ENCODE measurements at regions not wholly inside any gene's neighbourhood (a gene's known extent, or its start where the extent isn't known, plus 50 kb on each side); places are given as distances from the start of the nearest gene placed in this dataset.
"Not testable (repeated sequence)": the region's sequence is repeated elsewhere in the genome, so short reads cannot be mapped to it uniquely, and the experiment has no call there.

GRCh38 chr22:22374163-22374562 is 129.6 kb downstream of the VPREB1 start:
- no peak for DNase-seq

- no peak for DNase-seq
Observed at GRCh38 chr22:22374579-22374978, 130.0 kb downstream of the VPREB1 start.

GRCh38 chr22:22375576-22376351 is 131.2 kb downstream of the VPREB1 start:
- no peak for DNase-seq

GRCh38 chr22:22376352-22376706 is 131.7 kb downstream of the VPREB1 start:
- DNase-seq, result no peak

- not testable (repeated sequence) for DNase-seq
Observed at GRCh38 chr22:22376884-22377283, 131.7 kb downstream of the ZNF280B start.

- DNase-seq, result no peak
Observed at GRCh38 chr22:22377335-22377734, 131.2 kb downstream of the ZNF280B start.

GRCh38 chr22:22378446-22379415 is 129.8 kb downstream of the ZNF280B start:
- no peak for DNase-seq

- DNase-seq, result peak; percentile 68
Observed at GRCh38 chr22:22380098-22381030, 128.2 kb downstream of the ZNF280B start.

- not testable (repeated sequence) for DNase-seq
Observed at GRCh38 chr22:22381292-22381691, 127.2 kb downstream of the ZNF280B start.

- DNase-seq, result no peak
Observed at GRCh38 chr22:22384267-22384666, 124.3 kb downstream of the ZNF280B start.

GRCh38 chr22:22384668-22385244 is 123.8 kb downstream of the ZNF280B start:
- DNase-seq, result no peak

GRCh38 chr22:22386602-22387385 is 121.7 kb downstream of the ZNF280B start:
- DNase-seq, result no peak

- DNase-seq, result no peak
Observed at GRCh38 chr22:22387386-22387736, 121.2 kb downstream of the ZNF280B start.

GRCh38 chr22:22388090-22388489 is 120.5 kb downstream of the ZNF280B start:
- DNase-seq, result no peak

GRCh38 chr22:22388494-22388893 is 120.0 kb downstream of the ZNF280B start:
- DNase-seq, result no peak

GRCh38 chr22:22389467-22389866 is 119.1 kb downstream of the ZNF280B start:
- DNase-seq, result no peak

- DNase-seq, result no peak
Observed at GRCh38 chr22:22390989-22391388, 117.6 kb downstream of the ZNF280B start.

GRCh38 chr22:22391543-22391942 is 117.0 kb downstream of the ZNF280B start:
- DNase-seq, result no peak

- DNase-seq, result no peak
Observed at GRCh38 chr22:22392131-22392530, 116.4 kb downstream of the ZNF280B start.

GRCh38 chr22:22394591-22394990 is 114.0 kb downstream of the ZNF280B start:
- peak; percentile 43 for DNase-seq

GRCh38 chr22:22395245-22395644 is 113.3 kb downstream of the ZNF280B start:
- peak; percentile 21 for DNase-seq

Measured in CD4-positive, alpha-beta T cell treated with Interferon gamma for 1 hour (primary cell).